H7 (cell line): ENCODE measurements at regions not wholly inside any gene's neighbourhood (a gene's known extent, or its start where the extent isn't known, plus 50 kb on each side); places are given as distances from the start of the nearest gene placed in this dataset.

ENCODE experiments used
- DNase-seq: peaks from one replicate; pipeline ENCODE4 v3.0.0; 2012
- H3K27me3 ChIP-seq: 2 replicates; pipeline ENCODE4 v1.6.0; 2011; ENCODE audit warnings: mild to moderate bottlenecking, low read length; ENCODE audit not compliant: control insufficient read depth, insufficient read depth
- H3K36me3 ChIP-seq: replicated peaks from 2 replicates; pipeline ENCODE4 v1.5.1; 2011; ENCODE audit warnings: low read length; ENCODE audit not compliant: control insufficient read depth, insufficient read depth
- H3K4me3 ChIP-seq: 2 replicates; pipeline ENCODE4 v1.5.1; 2011; ENCODE audit warnings: low read depth, mild to moderate bottlenecking, control low read depth, low read length, moderate library complexity; ENCODE audit not compliant: insufficient read depth

GRCh38 chr4:133799717-133800315 lies 401.8 kb downstream of the PABPC4L start:
- DNase-seq = no peak
- no peaks in the 10 kb centered on the region for H3K36me3 ChIP-seq

GRCh38 chr4:133777661-133778060 lies 423.9 kb downstream of the PABPC4L start:
- Histone ChIP-seq H3K27me3 (no peaks in the 10 kb centered on the region), H3K4me3 (no peak overlapping the region), H3K36me3 (no peaks in the 10 kb centered on the region)
- no peak for DNase-seq

More at GRCh38 chr4:133799717-133800315, 401.8 kb downstream of the PABPC4L start:
- Histone ChIP-seq H3K4me3 (no peak overlapping the region), H3K27me3 (no peaks in the 10 kb centered on the region)

- no peaks in the 10 kb centered on the region for H3K36me3 ChIP-seq
- no peaks in the 10 kb centered on the region for H3K27me3 ChIP-seq
- no peak for DNase-seq
- no peak overlapping the region for H3K4me3 ChIP-seq
Measured at GRCh38 chr4:133776961-133777360, 424.6 kb downstream of the PABPC4L start.

- H3K4me3 ChIP-seq = no peak overlapping the region
- H3K27me3 ChIP-seq = no peaks in the 10 kb centered on the region
- no peak for DNase-seq
- H3K36me3 ChIP-seq = no peaks in the 10 kb centered on the region
Measured at GRCh38 chr4:133776503-133776902, 425.1 kb downstream of the PABPC4L start.

- H3K36me3 ChIP-seq = no peaks in the 10 kb centered on the region
- no peaks in the 10 kb centered on the region for H3K27me3 ChIP-seq
- H3K4me3 ChIP-seq = no peak overlapping the region
- DNase-seq = no peak
Measured at GRCh38 chr4:133775881-133776280, 425.7 kb downstream of the PABPC4L start.

- no peaks in the 10 kb centered on the region for H3K36me3 ChIP-seq
- H3K27me3 ChIP-seq = no peaks in the 10 kb centered on the region
- H3K4me3 ChIP-seq = no peak overlapping the region
- no peak for DNase-seq
Measured at GRCh38 chr4:133775469-133775868, 426.1 kb downstream of the PABPC4L start.

GRCh38 chr4:133759428-133759827 lies 442.2 kb downstream of the PABPC4L start:
- Histone ChIP-seq H3K36me3 (no peaks in the 10 kb centered on the region), H3K27me3 (no peaks in the 10 kb centered on the region), H3K4me3 (no peak overlapping the region)
- no peak for DNase-seq

GRCh38 chr4:133741766-133742165 lies 459.8 kb downstream of the PABPC4L start:
- Histone ChIP-seq H3K4me3 (no peak overlapping the region), H3K36me3 (no peaks in the 10 kb centered on the region), H3K27me3 (no peaks in the 10 kb centered on the region)
- no peak for DNase-seq

GRCh38 chr4:133720001-133720400 lies 481.6 kb downstream of the PABPC4L start:
- Histone ChIP-seq H3K4me3 (no peak overlapping the region), H3K36me3 (no peaks in the 10 kb centered on the region)
- DNase-seq = no peak

GRCh38 chr4:133719098-133719497 lies 482.5 kb downstream of the PABPC4L start:
- DNase-seq = no peak
- H3K4me3 ChIP-seq = no peak overlapping the region
- H3K36me3 ChIP-seq = no peaks in the 10 kb centered on the region
- no peaks in the 10 kb centered on the region for H3K27me3 ChIP-seq

More at GRCh38 chr4:133720001-133720400, 481.6 kb downstream of the PABPC4L start:
- no peaks in the 10 kb centered on the region for H3K27me3 ChIP-seq

GRCh38 chr4:133714211-133714610 lies 487.4 kb downstream of the PABPC4L start:
- Histone ChIP-seq H3K27me3 (no peaks in the 10 kb centered on the region), H3K4me3 (no peak overlapping the region), H3K36me3 (no peaks in the 10 kb centered on the region)
- no peak for DNase-seq

GRCh38 chr4:133713340-133713739 lies 488.2 kb downstream of the PABPC4L start:
- DNase-seq = no peak
- Histone ChIP-seq H3K4me3 (no peak overlapping the region), H3K36me3 (no peaks in the 10 kb centered on the region), H3K27me3 (no peaks in the 10 kb centered on the region)

- Histone ChIP-seq H3K36me3 (no peaks in the 10 kb centered on the region), H3K4me3 (no peak overlapping the region), H3K27me3 (no peaks in the 10 kb centered on the region)
- DNase-seq = no peak
Measured at GRCh38 chr4:133711817-133712216, 489.8 kb downstream of the PABPC4L start.

- no peaks in the 10 kb centered on the region for H3K36me3 ChIP-seq
- H3K27me3 ChIP-seq = no peaks in the 10 kb centered on the region
- no peak overlapping the region for H3K4me3 ChIP-seq
- no peak for DNase-seq
Measured at GRCh38 chr4:133694416-133694815, 507.2 kb downstream of the PABPC4L start.

- Histone ChIP-seq H3K36me3 (no peaks in the 10 kb centered on the region; the same call in 1 of the 2 replicates), H3K27me3 (no peaks in the 10 kb centered on the region), H3K4me3 (no peak overlapping the region)
- DNase-seq = no peak
Measured at GRCh38 chr4:133683967-133684366, 517.6 kb downstream of the PABPC4L start.
